ENCODE measurements at regions not wholly inside any gene's neighbourhood (a gene's known extent, or its start where the extent isn't known, plus 50 kb on each side); places are given as distances from the start of the nearest gene placed in this dataset.

- no peak for DNase-seq
Measured at GRCh38 chr3:96070678-96071077, 743.7 kb upstream of the EPHA6 start.

DNA sequence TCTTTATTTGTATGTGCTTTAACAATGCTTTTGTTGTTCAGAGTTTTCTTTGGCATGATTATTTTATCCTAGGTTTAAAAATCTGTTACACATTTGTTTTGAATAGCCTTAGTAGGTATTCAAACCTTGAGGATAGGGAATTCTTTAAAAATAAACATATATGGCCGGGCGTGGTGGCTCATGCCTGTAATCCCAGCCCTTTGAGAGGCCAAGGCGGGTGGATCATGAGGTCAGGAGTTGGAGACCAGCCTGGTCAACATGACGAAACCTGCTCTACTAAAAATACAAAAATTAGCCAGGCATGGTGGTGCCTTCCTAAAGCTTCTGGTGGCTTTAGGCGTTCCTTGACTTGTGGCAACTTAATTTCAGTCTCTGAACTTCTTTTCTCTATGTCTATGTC, 743.3 kb upstream of the EPHA6 start:
- DNase-seq: no peak

DNA sequence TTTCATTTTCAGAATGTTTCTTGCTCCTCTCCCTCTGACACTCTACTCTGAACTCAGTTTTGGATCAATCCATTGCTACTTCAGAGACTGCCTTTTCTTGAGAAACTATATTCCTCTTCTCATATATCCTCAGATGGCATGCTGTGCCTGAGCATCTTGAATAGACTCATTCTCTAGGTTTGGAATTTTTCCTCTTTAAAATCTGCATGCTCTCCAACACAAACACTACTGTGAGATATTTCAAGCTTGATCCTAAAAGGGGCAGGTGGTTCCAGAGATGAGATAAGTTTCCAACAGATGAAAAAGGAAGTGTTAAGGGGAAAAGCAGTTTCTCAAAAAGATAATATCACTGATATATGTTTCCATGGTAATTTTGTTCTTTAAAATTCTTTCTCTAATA, 742.2 kb upstream of the EPHA6 start:
- DNase-seq: no peak

DNA sequence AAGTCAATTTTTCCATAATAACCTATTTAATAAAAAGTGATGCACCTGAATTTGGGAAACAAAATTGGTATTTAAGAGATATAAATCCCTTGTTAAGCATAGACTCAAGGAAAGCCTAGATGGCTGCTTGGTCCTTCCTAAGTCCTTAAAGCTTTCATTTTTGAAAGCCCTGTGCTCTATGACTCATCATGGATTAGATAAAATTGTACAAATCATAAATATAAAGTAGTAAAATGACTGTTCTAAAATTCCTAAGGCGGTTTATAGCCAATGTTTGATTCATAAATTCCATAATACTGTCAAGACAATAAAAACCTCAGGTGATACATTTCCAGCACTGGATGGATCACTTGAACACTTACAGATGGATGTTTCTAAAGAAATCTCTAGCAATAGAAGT, 730.8 kb upstream of the EPHA6 start:
- no peak for DNase-seq

GRCh38 chr3:96086018-96086417, 728.4 kb upstream of the EPHA6 start:
- no peak for DNase-seq

GRCh38 chr3:96101006-96101560, 713.3 kb upstream of the EPHA6 start:
- no peak for DNase-seq

DNA sequence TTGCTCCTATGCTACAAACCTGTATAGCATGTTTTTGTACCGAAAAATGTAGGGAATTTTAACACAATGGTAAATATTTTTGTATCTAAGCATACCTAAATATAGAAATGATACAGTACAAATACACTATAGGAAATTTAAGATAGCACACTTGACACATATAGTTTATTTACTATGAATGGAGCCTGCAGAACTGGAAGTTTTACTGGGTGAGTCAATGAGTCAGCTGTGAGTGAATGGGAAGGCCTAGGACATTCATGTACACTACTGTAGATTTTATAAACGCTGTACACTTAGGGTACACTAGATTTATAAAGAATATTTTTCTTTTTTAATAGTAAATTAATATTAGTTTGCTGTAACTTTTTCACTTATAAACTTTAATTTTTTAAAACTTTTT, 707.7 kb upstream of the EPHA6 start:
- DNase-seq: no peak
